Stimulated activated CD8-positive, alpha-beta memory T cell treated with anti-CD3 and anti-CD28 coated beads, Interleukin-15, amount 100 ng/mL, for 1 hour (primary cell): ENCODE measurements at regions not wholly inside any gene's neighbourhood (a gene's known extent, or its start where the extent isn't known, plus 50 kb on each side); places are given as distances from the start of the nearest gene placed in this dataset.

ENCODE experiments used
- DNase-seq: peaks from one replicate; pipeline ENCODE4 v3.0.0-alpha.2; 2020; ENCODE audit warnings: low read depth

DNA sequence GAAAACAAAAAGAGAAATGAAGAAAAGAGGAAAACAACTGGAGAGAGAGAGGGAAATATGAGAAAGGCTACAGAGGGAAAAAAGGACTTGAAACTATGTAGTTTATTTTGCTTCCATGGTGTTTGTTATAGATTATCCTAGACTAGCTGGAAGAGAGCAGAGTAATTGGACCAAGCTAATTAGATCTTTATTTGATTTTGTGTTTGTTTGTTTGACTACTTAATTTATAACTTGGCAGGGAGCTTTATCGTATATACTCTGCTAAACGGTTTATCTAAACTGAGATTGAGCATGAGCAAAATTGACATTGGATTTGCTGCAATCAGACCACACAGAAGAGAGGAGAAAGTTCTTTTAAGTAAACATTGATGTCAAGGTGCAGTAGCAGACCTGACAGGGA lies 443.8 kb upstream of the USP24 start:
- DNase-seq = no peak

- no peak for DNase-seq
Observed at GRCh38 chr1:55654750-55655149, 439.6 kb upstream of the USP24 start.

DNA sequence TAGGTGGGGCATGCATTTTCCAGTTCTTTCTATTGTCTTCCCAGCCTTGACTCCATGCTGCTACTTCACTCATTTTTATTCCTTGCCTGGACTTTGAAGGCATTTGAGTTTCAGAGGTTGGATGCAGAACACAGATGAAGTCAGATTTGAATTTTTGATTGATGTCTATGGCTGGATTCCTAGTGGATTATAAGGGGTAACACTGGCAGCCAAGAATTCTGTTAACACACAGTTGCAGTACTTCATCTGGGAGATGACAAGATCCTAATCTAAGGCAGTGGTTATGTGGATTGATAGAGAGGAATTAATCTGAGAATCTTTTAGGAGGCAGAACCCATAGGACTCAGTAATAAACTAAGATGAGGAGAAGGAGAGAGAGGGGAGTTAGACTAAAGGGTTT lies 439.0 kb upstream of the USP24 start:
- no peak for DNase-seq

DNA sequence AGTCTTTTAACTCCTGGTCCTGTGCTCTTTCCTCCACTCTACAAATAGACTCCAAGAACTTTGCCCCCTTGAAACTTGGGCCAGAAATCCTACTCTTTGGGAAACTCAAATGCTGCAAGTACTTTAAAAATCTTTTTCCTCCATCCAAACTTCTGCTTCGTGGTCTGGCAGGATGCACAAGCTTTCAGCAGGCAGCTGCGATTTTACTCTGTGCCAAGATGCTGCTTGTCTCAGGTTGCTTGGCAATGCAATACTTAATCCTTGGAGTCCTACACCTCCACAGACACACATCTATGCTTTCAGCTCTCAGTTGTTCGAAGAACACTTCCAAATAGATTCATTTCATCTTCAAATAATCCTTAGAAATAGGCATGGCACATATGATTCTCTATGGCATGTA lies 435.3 kb upstream of the USP24 start:
- DNase-seq = no peak

- no peak for DNase-seq
Observed at GRCh38 chr1:55646181-55646580, 431.0 kb upstream of the USP24 start.

DNA sequence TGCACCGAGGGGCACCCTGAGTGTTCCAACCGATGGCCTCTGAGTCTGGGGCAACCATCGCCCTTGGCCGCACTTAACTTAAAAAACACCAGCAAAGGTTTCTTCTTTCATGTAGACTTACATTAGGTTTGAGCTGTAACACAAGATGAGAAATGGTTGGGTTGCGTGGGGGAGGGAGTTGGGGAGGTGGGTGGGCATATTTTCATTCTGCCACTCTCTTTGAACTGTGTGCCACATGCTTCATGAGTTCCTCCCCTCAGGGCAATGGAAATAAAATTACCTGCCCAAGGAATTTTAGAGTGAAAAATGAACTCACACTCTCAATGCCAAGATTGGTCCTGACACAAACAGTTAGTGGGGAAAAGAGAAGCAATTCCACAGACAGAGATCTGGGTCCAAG lies 430.1 kb upstream of the USP24 start:
- DNase-seq = no peak

- no peak for DNase-seq
Observed at GRCh38 chr1:55641947-55642346, 426.8 kb upstream of the USP24 start.

GRCh38 chr1:55640708-55641473 lies 425.7 kb upstream of the USP24 start:
- peak; percentile 2 for DNase-seq

DNA sequence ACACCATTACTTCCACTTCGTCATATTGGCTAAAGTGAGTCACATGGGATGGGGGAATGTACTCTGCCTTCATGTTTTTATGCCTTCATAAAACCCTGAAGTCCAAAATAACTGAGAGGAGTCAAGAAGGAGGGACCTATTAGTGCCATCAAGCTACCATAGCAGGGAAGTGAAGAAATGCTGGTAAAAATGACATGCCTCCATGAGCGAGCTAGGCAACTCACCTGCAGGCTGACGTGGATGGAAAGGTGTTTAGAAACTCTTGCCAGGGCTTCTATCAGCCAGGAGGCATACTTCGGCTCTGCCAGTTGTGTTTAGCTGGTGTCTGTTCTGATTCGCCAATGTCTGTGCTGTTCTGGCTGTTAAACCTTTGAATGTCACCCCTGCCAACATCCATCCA lies 424.4 kb upstream of the USP24 start:
- no peak for DNase-seq

DNA sequence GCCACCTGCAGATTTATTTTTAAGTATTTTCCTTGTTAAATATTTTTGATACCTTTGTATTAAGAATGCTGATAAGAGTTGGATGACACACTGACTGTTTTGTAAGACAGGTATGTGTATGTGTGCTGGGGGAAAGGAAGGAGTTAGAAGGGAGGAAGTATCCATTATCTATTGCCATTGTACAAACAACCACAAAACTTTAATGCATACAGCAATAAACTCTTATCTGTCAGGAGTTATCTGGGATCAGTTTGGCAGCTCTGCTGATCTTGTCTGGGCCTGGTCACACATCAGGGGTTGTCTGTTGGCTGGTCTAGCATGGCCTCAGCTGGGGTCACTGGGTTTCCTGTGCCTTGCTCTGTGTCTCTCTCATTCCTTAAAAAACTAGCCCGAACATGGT lies 423.9 kb upstream of the USP24 start:
- no peak for DNase-seq

GRCh38 chr1:55636696-55637095 lies 421.5 kb upstream of the USP24 start:
- DNase-seq = no peak

- DNase-seq = no peak
Observed at GRCh38 chr1:55635856-55636255, 420.7 kb upstream of the USP24 start.

DNA sequence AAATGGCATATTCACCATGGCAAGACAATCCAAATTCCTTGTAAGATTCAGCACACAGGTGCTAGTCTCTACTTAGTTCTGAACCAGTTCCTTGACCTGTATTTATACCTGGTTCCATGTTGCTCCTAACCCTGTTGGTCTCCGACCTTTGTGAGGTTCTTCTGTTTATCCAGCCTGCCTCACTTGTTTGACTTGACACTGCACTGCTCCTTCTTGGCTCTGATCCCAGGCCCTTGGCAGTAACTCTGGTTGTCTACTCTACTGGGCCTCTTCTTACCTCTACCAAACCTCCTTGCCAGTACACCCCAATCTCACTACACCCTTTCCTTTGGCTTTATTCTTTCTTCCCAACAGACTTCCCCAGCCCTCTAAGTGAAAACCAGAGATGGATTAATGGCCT lies 419.4 kb upstream of the USP24 start:
- DNase-seq = no peak

- no peak for DNase-seq
Observed at GRCh38 chr1:55632906-55633305, 417.7 kb upstream of the USP24 start.

GRCh38 chr1:55632058-55632457 lies 416.9 kb upstream of the USP24 start:
- DNase-seq = no peak

- DNase-seq = no peak
Observed at GRCh38 chr1:55631509-55631908, 416.3 kb upstream of the USP24 start.

- DNase-seq = no peak
Observed at GRCh38 chr1:55626326-55626725, 411.2 kb upstream of the USP24 start.

- no peak for DNase-seq
Observed at GRCh38 chr1:55624766-55625165, 409.6 kb upstream of the USP24 start.

DNA sequence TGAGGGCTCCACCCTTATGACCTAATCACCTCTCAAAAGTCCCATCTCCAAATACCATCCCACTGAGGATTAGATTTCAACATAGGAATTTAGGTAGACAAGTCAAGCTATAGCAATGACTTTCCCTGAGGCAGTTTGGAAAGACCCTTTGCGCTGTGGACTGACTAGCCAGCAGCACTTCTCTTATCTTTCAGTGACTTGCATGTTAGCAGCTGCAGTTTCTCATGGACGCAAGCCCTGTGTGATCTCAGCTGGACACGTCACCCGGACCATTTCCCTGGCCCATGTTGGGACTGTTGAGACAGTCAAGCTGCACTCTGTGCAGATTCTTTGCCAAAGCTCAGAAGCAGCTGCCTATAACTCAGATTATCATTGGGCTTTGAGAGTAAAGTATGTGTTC lies 408.1 kb upstream of the USP24 start:
- DNase-seq = no peak

- DNase-seq = no peak
Observed at GRCh38 chr1:55622074-55622473, 406.9 kb upstream of the USP24 start.

DNA sequence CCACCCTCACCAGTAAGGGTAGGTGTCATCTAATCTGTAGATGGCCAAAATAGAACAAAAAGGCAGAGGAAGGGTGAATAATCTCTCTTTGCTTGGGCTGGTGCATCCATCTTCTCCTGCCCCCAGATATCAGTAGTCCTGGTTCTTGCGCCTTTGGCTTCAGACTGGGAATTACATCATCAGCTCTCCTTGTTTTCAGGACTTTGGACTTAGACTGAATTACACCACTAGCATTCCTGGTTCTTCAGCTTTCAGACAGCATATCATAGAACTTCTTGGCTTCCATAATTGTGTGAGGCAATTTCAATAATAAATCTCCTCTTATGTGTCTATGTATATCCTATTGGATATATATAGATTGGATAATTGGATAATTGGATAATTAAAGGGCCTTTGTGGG lies 403.0 kb upstream of the USP24 start:
- DNase-seq = no peak

DNA sequence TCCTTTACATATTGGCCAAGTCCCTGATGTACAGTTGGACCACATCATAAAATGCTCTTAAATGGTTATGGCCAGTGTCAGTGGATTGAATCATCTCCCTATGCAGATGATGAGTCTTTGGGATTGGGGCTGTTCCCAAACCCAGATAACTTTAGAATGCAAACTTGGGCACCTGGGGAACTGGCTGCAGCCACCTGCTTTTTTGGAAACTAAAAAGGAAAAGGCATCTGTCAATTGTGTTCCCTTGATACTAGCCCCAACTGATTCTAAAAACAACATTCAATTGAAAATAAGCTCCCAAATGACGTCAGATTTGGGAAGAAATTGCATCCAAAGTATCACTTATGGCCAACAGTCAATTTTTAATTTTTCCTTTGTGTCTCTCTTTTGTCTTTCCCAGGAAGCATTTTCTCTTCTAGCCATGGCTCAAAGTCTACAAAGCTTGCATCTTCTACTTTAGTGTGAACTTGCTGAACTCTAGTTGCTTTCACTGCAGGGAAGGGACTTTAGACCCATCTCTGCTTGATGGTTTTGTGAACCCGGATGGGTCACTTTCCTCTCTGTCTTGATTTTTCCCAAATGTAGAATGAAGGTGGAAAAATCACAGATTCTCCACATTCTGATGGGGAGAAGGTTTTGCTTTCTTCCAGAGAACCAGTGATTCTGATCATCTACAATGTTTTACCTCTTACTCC lies 402.3 kb upstream of the USP24 start:
- no peak for DNase-seq

DNA sequence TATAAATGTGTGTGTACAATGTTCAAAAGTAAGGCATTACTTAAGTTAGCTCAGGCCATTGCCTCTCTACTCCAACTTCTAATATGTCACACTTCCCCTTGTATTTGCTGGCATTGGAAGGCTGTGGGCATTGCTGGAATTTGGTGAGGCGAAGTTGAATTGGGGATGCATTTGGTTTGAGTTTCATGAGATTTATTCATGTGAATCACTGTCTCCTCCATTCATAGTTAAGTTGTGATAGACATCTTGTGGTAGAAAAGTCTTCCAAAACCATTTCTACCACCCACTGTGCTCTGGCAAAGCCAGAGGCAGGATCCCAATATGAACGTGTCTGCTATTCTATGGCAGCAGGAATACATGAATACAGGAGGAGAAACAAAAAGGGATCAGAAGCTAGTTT lies 397.8 kb upstream of the USP24 start:
- no peak for DNase-seq

GRCh38 chr1:55611123-55611522 lies 396.0 kb upstream of the USP24 start:
- DNase-seq = no peak
